DMS53 (cell line): ENCODE measurements at regions not wholly inside any gene's neighbourhood (a gene's known extent, or its start where the extent isn't known, plus 50 kb on each side); places are given as distances from the start of the nearest gene placed in this dataset.

Source experiments
- DNase-seq: peaks from one replicate; lab custom pipeline; 2025; lab: John Stamatoyannopoulos, UW

DNA sequence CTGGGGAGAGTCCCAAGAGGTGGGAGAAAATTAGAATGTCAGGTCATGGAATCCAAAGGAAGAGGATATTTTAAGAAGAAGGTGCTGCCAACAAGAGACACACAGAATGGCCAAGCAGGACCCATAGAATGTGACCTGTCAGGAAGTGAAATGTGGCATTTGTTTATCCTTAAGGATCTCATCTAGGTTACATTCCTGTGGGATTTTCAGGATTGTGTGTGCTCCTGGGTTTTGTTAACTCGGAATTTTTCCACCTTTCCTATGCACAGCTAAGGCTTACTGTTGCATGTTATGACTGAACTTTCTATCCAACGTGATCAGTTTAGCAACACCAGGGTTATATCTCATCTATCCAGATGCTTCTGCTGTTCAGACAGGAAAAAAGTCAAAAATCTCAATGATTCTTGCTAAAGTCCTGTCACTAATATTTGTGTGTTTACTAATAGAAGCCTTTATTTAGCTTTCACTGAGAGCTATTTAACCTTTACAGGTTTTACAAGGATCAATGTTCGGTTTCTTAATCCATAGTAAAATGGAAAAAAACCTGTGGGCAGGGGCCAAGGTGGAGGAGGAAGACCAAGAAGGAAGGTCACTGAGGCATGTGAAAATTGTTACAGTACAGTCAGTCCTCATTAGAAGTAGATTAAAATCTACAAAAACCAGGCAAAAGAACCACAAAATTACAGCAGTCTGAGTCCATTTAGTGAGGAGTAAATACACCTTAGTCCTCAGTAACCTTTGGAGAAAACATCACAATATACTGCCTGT is 437.8 kb upstream of the NPVF start:
- no peak for DNase-seq

DNA sequence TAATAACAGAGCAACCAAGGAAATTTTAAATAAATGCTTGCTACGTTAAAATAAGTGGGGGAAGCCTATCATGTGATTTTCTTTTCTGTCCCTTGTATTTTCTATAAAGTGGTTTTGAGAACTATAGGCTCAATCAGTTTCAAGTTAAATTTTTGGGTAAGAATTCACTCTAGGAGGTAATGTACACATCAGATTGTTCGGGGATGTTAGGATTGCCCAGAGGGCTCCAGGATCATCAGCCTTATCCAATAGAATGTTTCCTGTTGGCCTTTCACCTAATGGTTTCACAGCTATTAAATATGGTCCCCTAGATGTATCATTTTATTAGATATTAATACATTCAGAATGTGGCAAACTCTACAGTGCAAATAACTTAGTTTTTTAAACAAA is 438.4 kb upstream of the NPVF start:
- DNase-seq = no peak

DNA sequence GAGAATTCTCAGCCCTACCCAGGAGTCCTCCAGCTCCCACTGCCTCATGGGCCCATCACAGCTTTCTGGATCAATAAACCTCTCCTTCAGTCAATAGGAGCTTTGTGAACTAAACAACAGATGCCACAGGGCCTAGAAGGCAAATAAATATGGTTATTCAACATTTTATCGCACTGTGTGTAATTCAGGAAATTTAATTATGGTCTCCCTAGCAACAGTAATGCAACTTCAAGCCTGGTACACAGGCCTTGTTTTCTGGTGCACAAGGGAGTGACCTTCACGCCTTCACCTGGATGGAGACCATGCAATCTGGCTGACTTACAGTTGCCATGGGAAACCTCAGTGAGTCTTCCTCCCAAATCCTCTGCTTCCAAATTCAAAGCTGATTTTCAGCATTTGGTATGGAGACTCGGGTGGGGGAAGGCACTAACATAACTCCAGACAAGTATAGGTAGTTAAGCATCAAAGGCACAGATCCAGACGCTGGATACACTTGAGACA is 441.0 kb upstream of the NPVF start:
- DNase-seq = no peak

- no peak for DNase-seq
These were observed 441.9 kb upstream of the NPVF start for GRCh38 chr7:25669961-25670841.

DNA sequence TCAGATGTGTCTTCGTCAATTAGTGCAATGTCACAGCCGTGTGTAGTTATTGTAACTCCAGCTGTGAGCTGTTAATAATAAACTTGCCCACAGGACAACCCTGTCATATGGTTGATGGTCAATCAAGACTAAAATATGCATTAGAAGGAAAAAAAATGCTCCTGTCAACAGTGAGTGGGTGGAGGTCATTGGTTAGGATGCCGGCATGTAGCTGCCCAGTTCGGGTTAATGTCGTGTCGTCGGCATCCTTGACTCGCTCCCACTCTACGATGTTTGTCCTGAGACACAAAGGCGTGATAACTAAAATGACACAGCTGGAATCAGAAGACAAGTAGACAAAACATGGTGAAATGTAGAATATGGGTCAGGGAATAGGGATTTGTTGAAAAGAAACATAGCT is 442.8 kb upstream of the NPVF start:
- no peak for DNase-seq

- DNase-seq = no peak
These were observed 444.2 kb upstream of the NPVF start for GRCh38 chr7:25672496-25672895.

GRCh38 chr7:25675789-25676474 is 447.6 kb upstream of the NPVF start:
- peak; percentile 76 for DNase-seq

DNA sequence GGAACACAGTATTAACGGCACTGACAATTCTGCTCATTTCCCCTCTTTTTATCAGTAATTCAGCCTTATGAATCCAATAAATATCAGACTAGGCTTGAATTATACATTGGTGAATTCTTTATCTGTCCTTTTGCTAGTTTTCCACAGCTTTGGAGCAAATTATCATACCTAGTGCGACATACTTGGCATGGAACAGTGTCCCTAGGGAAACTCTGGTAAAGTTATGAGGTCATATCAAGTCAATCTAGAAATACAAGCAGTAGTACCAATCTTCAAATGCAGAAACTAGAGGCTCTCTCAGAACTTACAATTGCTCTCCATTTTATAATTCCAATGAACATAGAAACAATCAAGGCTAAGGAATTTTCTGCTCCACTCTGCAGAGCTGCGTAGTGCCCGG is 449.3 kb upstream of the NPVF start:
- DNase-seq = no peak

DNA sequence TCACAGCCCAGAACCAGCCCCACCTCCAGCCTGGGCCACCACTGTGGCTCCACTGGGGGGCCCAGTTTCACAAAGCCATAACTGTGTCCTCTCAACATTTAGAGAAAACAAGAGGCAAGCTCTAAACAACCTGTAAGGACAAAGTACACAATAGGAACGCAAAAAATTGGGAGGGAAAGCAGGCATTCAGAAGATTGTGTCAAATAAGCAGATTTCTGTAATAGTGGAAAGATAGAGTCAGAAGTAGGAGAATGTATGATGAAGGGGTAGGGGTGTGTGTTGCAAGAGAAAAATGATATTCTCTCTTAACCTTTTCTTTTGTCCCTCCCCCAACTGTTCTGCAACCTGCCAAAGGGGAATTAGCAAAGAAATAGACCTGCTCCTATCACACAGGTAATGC is 449.9 kb upstream of the NPVF start:
- no peak for DNase-seq

DNA sequence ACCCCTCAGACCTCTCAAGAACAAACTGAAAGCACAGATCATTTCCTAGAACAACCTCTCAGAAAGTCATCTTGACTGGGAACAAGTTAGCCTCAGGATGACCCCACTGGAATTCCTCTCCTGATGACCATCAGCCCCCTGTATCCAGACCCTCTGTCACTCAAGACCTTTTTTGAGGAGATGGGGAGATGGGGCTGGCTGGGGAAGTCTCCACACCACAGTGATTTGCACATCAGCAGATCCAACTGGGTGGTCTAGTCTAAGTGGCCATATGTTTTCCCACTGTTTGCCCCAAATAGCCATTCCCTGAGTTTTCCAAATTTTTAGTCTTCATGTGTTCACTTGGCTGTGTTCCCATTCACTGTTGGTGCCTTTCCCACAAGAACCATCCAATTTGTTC is 452.4 kb upstream of the NPVF start:
- no peak for DNase-seq

- DNase-seq = no peak
These were observed 456.1 kb upstream of the NPVF start for GRCh38 chr7:25684360-25684759.

- DNase-seq = no peak
These were observed 458.2 kb upstream of the NPVF start for GRCh38 chr7:25686493-25686892.

DNA sequence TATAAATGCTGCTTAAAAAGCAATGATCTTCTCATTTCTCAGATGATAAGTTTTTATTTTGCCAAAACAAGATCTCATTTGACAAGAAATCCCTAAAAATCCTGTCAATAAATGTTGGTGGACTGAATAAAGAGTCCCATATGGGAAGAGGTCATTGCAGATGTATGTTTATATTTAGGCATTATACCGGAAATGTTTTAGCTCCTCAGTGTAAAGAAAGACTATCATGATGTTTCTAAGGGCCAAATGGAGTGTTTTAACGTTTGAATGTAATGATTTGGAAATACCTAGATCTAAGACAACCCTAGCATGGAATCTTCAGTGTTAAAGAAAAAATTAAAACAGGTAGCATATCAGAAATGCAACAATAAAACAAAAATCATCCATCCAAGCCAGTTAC is 457.8 kb upstream of the NFE2L3 start:
- DNase-seq = no peak

DNA sequence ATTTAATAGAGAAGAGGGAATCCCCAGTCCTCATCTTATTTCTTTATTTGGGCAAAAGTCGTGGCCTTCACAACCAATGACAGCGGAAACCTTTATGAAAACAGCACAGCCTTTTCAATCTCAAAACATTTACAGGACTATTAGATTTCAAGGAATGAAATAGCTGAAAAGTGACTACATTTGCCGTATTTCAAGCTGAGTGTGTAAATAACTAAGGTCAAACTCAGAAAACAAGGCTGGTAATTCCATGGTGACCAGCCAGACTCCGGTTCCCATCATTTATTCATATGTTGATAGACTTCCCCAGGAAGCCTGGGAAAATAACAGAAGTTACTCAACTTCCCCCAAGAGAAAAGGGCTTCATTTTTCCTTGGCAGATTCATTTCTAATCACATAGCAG is 457.3 kb upstream of the NFE2L3 start:
- no peak for DNase-seq

GRCh38 chr7:25696571-25696970 is 455.4 kb upstream of the NFE2L3 start:
- no peak for DNase-seq

- DNase-seq = no peak
These were observed 453.4 kb upstream of the NFE2L3 start for GRCh38 chr7:25698451-25699113.

DNA sequence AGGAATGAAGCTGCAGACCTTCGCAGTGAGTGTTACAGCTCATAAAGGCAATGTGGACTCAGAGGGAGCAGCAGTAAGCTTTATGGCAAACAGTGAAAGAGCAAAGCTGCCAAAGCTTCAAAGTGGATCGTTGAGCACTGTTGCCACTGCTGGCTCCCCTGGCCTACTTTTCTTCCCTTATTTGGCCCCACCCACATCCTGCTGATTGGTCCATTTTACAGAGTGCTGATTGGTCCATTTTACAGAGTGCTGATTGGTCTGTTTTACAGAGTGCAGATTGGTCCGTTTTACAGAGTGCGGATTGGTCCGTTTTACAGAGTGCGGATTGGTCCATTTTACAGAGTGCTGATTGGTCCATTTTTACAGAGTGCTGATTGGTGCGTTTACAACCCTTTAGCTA is 451.9 kb upstream of the NFE2L3 start:
- peak; percentile 21 for DNase-seq

DNA sequence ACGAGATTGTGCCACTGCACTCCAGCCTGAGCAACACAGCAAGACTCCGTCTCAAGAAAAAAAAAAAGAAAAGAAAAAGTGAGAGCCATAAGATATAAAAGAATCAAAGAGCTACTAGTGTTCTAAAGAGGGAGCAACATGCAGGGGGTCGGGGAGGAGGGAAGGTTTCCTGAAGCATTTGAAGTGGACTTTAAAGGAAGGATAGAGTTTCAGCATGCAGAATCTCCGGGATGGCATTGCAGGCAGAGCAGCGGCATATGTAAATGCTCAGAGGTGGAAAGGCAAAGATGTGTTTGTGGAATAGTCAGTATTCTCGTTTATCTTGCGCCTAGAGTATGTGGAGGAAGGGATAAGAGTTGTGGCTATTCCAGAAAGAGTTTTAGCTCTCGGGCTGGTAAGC is 447.6 kb upstream of the NFE2L3 start:
- no peak for DNase-seq

DNA sequence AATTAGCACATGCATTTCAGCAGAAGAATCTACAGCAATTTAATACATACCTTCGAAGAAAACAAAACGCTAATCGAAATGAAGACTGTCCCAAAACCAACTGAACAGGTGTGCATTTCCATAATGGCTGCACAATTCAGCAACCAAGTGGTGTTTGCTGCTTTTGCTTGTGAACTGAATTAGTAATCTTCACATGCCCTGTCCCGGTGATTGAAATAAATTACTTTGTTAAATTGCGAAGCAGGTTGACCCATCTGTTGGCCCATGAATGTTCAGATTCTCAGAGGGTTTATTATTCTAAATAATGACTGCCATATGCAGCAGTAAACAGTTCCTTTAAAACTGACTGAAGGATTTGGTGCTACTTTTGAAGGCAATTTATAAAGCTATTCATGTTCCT is 445.2 kb upstream of the NFE2L3 start:
- DNase-seq = no peak

DNA sequence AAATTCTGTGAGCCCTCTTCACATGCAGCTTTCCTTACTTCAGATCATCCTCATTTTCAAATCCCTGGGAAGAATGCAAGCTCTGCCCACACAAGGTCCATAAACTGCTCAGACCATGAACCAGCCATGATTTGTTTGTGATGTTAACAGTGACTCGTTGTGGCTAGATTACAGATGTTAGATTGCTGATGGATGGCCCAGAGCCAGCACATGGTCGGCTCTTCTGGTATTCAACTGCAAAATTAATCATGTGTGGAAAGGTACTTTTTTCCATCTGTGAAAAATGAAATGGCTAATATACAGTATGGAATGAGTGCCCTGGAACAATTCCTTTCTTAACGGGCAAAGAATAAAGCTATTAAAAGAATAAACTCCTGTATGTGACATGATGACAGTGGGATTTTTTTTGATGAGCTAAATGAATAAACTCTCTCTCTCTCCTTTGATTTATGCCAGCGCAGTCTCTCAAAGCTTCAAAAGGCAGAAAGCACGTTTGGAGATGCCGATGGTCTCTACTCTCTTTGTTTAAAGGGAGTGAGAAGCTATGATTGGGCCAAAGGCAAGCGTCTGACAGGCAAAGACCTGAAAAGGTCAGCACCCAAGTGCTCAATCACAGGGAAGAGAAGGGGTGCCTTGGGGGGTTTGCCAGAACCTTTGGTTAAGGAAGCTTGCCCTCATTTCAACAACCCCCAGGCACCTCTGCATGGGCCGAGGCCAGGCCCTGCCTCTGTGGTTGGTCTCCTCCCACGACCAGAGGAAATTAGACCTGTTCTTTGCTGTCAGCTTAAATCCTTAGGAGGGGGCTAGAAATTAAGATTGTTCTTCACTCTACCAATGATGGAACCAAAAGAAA is 444.0 kb upstream of the NFE2L3 start:
- DNase-seq = no peak

GRCh38 chr7:25710959-25711358 is 441.0 kb upstream of the NFE2L3 start:
- no peak for DNase-seq
